Stromal cell of bone marrow (primary cell): ENCODE measurements at regions not wholly inside any gene's neighbourhood (a gene's known extent, or its start where the extent isn't known, plus 50 kb on each side); places are given as distances from the start of the nearest gene placed in this dataset.

Source experiments
- DNase-seq: peaks from one replicate; pipeline ENCODE4 v3.0.0-alpha.2; 2012; ENCODE audit warnings: low read depth

- no peak for DNase-seq
Measured at GRCh38 chr17:56648321-56648720, 54.8 kb downstream of the NOG start.

- DNase-seq, result no peak
Measured at GRCh38 chr17:56648806-56649205, 55.3 kb downstream of the NOG start.

DNA sequence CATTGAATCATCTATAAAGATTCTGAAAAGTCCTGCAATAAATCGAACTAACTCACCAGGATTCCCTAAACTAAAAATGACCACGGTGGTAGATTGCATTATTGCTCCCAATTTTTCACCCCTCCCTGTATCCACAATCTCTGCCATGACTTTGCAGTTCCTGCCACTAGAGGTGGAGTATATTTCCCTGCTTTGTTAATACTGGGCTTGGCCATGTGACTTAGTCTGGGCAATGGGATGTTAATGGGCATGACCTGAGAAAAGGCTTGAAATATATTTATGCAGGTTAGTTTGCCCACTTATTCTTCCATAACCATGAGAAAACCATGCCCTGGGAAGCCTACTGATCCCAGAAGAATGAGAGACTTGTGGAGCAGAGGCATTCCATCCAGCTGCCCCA is 59.1 kb downstream of the NOG start:
- DNase-seq, result no peak

- no peak for DNase-seq
Measured at GRCh38 chr17:56653877-56654276, 60.4 kb downstream of the NOG start.

- no peak for DNase-seq
Measured at GRCh38 chr17:56656701-56657327, 63.3 kb downstream of the NOG start.

- no peak for DNase-seq
Measured at GRCh38 chr17:56658648-56659047, 65.1 kb downstream of the NOG start.

GRCh38 chr17:56659622-56660021 is 66.1 kb downstream of the NOG start:
- no peak for DNase-seq

- no peak for DNase-seq
Measured at GRCh38 chr17:56661906-56662305, 68.4 kb downstream of the NOG start.

DNA sequence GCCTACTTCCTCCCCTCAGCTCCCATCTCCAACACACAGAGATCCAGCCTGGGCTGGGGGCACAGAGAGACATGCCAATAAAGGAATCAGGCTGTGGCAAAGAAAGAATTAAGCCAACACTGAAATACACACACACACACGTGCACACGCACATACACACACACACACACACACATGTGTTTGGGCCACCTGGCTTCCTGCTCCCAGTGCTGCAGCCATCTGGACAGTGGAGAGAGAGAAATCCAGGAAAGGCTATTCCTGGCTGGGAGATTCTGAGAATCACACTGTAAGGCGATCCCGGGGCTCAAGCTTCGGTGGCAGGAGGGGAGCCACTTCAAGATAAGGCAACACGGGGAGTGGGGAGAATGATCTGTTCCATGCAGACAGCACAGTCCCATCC is 72.4 kb downstream of the NOG start:
- DNase-seq, result no peak

GRCh38 chr17:56667925-56668458 is 74.5 kb downstream of the NOG start:
- DNase-seq, result no peak

DNA sequence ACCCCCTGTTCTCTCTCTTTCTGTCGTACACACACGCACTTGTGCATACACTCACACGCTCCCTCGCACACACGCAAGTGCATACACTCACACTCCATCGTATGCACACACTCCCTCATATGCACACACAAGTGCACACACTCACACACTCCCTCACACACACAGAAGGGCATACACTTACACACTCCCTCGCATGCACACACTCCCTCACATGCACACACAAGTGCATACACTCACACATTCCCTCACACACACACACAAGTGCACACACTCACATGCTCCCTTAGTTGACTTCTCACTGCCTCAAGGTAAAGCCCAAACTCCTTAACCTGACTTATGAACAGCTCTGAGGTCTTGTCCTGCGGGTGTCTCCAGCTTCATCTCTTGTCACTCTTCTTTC is 78.7 kb downstream of the NOG start:
- no peak for DNase-seq

GRCh38 chr17:56674401-56674925 is 81.0 kb downstream of the NOG start:
- no peak for DNase-seq

DNA sequence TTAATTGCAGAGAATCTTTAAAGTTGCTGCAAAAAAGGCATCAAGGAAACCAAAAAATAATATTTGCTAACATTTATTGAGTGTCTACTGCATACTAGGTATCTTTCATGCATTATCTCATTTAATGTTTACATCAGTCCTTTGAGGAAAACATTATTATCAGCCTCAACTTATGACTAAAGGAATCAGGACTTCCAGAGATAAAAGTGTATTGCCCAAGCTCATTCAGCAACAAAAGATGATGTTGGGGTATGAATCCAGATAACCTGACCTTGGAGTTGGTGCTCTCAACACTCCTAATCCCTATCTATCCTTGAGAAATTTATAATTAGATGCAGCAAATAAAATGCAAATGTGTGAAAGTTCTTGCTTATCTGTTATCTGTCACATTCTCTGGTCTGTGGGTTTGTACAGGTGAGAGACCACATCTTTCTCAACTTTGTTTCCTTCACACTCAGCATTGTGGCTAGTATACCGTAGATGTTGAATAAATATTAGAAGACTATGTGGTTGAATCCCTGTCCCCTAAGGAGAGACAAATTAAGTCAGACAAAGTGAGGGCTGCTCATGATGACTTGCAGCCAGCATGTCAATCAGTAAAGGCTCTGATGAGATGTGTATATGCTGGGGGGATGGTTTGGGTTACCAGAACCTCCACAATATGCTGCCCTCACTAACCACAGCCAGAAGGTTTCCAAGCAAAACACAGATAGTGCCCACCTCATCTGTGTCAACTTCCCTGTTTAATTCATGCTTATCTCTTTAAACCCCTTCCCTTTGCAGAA is 82.6 kb downstream of the NOG start:
- no peak for DNase-seq

DNA sequence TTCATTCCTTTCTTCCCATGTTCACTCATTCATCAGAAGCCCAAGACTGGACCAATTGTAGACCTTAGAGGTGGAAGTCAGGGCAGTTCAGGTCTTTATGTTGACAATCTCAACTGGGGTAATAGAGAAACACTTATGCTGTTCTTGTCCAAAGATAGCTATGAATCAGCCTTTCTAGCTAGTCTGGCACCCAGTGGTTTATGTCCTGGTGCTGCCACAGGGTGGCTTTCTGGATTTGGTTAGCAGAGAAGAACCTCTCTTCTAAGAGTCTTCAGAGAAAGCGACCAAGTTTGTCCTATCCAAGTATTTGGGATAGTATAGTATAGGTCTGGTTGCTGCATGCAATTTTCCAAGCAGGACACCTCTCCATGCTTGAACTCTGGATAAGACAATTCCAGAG is 83.3 kb downstream of the NOG start:
- no peak for DNase-seq

GRCh38 chr17:56678249-56679114 is 85.0 kb downstream of the NOG start:
- no peak for DNase-seq

DNA sequence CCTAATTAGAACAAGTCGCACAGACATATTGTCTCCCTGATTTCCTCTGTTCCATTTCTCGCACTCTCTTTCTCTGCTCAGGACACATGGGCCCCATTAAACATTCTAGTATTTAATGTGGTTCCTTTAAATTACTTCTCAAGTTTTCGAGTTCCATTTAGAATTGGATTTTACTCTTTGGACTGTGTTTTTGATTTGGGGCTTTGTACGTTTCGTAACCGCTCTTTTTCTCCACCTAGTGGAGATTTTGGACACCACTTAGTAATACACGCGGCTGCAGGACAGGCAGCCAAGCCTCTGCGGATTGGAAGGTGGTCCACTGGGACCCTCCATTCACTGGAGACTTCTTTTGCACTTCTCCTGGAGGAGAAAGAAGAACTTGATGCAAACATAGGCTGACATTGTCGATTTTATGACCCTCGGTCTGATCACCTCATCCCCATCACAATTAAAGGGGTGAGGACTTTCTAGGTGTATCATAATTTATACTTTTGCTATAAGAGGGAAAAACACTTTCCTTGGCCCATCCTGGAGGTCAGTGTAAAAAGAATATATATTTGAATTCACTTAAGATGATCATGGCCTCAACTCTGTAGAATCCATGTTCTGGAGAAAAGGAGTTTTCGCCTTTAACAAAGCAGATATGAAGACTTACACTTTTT is 85.7 kb downstream of the NOG start:
- DNase-seq, result no peak

GRCh38 chr17:56679777-56680422 is 86.4 kb downstream of the NOG start:
- DNase-seq, result no peak

GRCh38 chr17:56680676-56681075 is 87.2 kb downstream of the NOG start:
- no peak for DNase-seq

DNA sequence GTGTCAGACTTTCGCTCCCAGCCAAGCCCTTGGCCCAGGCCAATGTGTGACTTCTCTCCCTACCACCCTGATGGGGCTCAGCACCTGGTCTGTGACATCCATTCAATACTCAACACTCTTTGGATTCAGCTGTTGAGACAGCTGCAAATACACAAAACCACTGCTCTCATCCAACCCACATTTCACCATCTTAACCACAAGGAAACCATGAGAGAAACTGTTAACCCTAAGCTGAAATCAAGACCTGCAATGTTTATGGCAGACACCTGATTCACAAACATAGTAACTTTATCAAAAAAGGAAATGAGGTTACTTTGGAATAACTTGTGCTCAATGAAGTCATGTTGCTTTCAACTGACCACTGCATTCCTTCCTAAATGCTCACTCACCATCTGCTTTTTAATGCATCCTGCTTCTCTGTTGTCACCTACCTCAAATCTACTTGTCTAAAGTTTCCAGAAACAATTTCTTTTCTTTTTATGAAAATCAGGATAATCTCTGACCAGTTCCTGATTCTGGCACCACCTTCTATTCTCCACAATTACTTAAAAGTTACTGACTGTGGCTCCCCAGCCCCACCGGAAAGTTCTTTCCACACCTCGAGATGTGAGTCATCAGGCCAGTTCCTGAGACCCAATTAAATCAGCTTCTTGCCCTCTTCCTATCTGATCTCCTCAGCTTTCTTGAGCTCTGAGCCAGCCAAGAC is 88.2 kb downstream of the NOG start:
- DNase-seq, result peak; percentile 49

DNA sequence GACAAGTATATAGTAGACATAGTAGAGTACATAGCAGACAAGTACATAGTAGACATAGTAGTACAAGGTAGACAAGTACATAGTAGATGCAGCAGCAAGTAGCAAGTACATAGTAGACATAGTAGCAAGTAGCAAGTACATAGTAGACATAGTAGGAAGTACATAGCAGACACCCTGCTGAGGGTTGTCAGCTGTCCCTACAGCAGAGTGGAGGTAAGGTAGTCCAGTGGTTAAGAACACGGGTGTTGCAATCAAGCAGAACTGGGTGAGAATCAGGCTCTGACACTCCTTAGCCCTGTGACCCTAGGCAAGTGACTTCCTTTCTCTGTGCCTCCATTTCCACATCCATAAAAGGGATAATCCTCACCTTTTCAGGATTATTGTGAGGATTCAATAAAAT is 94.7 kb downstream of the NOG start:
- DNase-seq, result no peak
